ENCODE measurements at regions not wholly inside any gene's neighbourhood (a gene's known extent, or its start where the extent isn't known, plus 50 kb on each side); places are given as distances from the start of the nearest gene placed in this dataset.
"Not testable (repeated sequence)": the region's sequence is repeated elsewhere in the genome, so short reads cannot be mapped to it uniquely, and the experiment has no call there.

DNA sequence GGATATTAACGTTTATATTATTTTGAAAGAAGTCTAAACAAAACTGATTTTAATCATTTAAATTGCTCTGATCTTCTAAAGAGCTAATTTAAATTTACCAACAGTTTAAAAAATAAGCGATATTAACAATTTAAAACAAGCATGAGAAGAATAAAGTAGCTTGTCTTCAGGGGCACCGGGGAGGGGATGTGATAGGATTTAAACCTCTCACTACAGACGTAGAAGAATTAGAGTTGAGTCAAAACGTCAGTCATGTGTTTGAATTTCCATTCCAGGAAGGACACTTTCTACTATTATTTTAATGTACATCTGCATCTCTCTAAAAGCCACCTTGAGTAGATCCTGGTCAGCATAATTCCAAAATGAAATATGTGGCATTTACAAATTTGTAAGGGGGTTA lies 58.2 kb upstream of the TPTE start:
- DNase-seq (ENCODE audit: extremely low spot score, unreplicated experiment): no peak
- no peak overlapping the region for H3K4me3 Mint-ChIP-seq

DNA sequence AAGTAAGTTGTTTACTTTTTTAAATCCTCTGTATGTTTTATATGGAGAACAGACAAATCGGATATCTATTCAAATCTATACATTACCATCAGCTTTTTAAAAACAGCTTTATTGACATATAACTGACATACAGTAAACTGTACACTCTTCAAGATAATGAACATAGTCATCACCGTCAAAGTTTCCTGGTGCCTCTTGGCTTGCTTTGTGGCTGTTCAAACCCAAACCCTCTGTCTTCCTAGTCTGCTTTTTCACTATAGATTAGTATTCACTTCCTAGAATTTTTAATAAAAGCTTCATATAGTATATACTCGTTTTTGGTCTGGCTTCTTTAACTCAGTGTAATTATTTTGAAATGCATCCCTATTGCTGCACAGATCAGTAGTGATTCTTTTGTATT lies 56.4 kb upstream of the TPTE start:
- no peak overlapping the region for H3K4me3 Mint-ChIP-seq
- no peaks in the 10 kb centered on the region for H3K36me3 Mint-ChIP-seq
- no peak overlapping the region for H3K27ac Mint-ChIP-seq
- DNase-seq (ENCODE audit: extremely low spot score, unreplicated experiment): no peak
- TF ChIP-seq, protein P1, sequence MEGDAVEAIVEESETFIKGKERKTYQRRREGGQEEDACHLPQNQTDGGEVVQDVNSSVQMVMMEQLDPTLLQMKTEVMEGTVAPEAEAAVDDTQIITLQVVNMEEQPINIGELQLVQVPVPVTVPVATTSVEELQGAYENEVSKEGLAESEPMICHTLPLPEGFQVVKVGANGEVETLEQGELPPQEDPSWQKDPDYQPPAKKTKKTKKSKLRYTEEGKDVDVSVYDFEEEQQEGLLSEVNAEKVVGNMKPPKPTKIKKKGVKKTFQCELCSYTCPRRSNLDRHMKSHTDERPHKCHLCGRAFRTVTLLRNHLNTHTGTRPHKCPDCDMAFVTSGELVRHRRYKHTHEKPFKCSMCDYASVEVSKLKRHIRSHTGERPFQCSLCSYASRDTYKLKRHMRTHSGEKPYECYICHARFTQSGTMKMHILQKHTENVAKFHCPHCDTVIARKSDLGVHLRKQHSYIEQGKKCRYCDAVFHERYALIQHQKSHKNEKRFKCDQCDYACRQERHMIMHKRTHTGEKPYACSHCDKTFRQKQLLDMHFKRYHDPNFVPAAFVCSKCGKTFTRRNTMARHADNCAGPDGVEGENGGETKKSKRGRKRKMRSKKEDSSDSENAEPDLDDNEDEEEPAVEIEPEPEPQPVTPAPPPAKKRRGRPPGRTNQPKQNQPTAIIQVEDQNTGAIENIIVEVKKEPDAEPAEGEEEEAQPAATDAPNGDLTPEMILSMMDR (conservative IDR thresholded peaks at IDR 0.05): no peak
- no peaks in the 10 kb centered on the region for H3K9me3 Mint-ChIP-seq
- H3K4me1 Mint-ChIP-seq (ENCODE audit: unreplicated experiment): no peaks in the 10 kb centered on the region
- no peaks in the 10 kb centered on the region for H3K27me3 Mint-ChIP-seq

More for the DNA sequence above, 58.2 kb upstream of the TPTE start:
- Mint-ChIP-seq H3K9me3 (no peaks in the 10 kb centered on the region), H3K27me3 (no peaks in the 10 kb centered on the region), H3K36me3 (no peaks in the 10 kb centered on the region), H3K4me1 (ENCODE audit: unreplicated experiment) (no peaks in the 10 kb centered on the region), H3K27ac (no peak overlapping the region)
- TF ChIP-seq, protein P1 (conservative IDR thresholded peaks at IDR 0.05): no peak

- not testable (repeated sequence) for H3K27me3 Mint-ChIP-seq; H3K4me3 Mint-ChIP-seq; H3K4me1 Mint-ChIP-seq (ENCODE audit: unreplicated experiment); H3K27ac Mint-ChIP-seq; DNase-seq (ENCODE audit: extremely low spot score, unreplicated experiment); H3K36me3 Mint-ChIP-seq; H3K9me3 Mint-ChIP-seq
These were observed 55.8 kb upstream of the TPTE start for GRCh38 chr21:10465524-10466110.

- TF ChIP-seq, protein P1 (conservative IDR thresholded peaks at IDR 0.05): no peak
- Mint-ChIP-seq H3K4me3 (no peak overlapping the region), H3K4me1 (ENCODE audit: unreplicated experiment) (no peaks in the 10 kb centered on the region), H3K36me3 (no peaks in the 10 kb centered on the region), H3K27me3 (no peaks in the 10 kb centered on the region), H3K9me3 (no peaks in the 10 kb centered on the region), H3K27ac (no peak overlapping the region)
- DNase-seq (ENCODE audit: extremely low spot score, unreplicated experiment): no peak
These were observed 55.2 kb upstream of the TPTE start for GRCh38 chr21:10466200-10466599.

Measured in type B pancreatic cell (in vitro differentiated cells).